GM12878 (cell line): ENCODE measurements at regions not wholly inside any gene's neighbourhood (a gene's known extent, or its start where the extent isn't known, plus 50 kb on each side); places are given as distances from the start of the nearest gene placed in this dataset.

ENCODE experiments used
- ATAC-seq: fragments of 200-7000 bp; cut with Tn5 transposase; 3 replicates; pipeline ENCODE4 v1.9.1; 2020; ENCODE audit warnings: mild to moderate bottlenecking, moderate library complexity
- BruUV-seq: library from RNA; stranded (reverse); fragments of 400-500 nt; replicated peaks from 2 replicates; lab custom pipeline; 2021; lab: Mats Ljungman, UMichigan
- CTCF ChIA-PET: fragments of 300-600 bp; sonication (Branson Sonifier 250); formaldehyde crosslinking; extraction: SDS; loops from one replicate; lab custom pipeline; 2021; ENCODE audit warnings: inconsistent platforms; lab: Yijun Ruan, JAX
- POLR2A ChIA-PET: fragments of 350-600 bp; formaldehyde crosslinking; extraction: SDS; loops from one replicate; lab custom pipeline; 2021; ENCODE audit warnings: inconsistent platforms; lab: Charles Lee
- RAD21 ChIA-PET: fragments of 300-600 bp; sonication (Branson Sonifier 250); formaldehyde crosslinking; loops from one replicate; lab custom pipeline; 2023; ENCODE audit warnings: antibody characterized with exemption; ENCODE audit not compliant: unreplicated experiment; lab: Charles Lee
- SMC1A ChIA-PET: fragments of 300-600 bp; sonication (Branson Sonifier 250); formaldehyde crosslinking; loops from one replicate; lab custom pipeline; 2023; ENCODE audit not compliant: unreplicated experiment, uncharacterized antibody; lab: Charles Lee
- DNase-seq: peaks from one replicate; pipeline ENCODE4 v3.0.0-alpha.2; 2011; ENCODE audit warnings: low read depth, low spot score
- FAIRE-seq: peaks from 3 replicates; lab custom pipeline; 2011; peaks lifted over from hg19 to GRCh38; lab: Jason Lieb, UNC
- H2AFZ ChIP-seq: 2 replicates; pipeline ENCODE4 v1.6.0; 2011; ENCODE audit warnings: low read depth, low read length, control low read depth; ENCODE audit not compliant: control insufficient read depth
- H3K27ac ChIP-seq: 2 replicates; pipeline ENCODE4 v1.5.1; 2011; ENCODE audit warnings: control low read depth; ENCODE audit not compliant: control insufficient read depth, insufficient read depth
- H3K27me3 ChIP-seq, 2 experiments: replicated peaks in 1 of 2; 2 replicates each; pipeline versions ENCODE4 v1.6.0 to v1.6.1; 2011; ENCODE audit warnings: low read length in 1 of 2; ENCODE audit not compliant: control insufficient read depth in 2 of 2, insufficient read depth in 2 of 2
- H3K36me3 ChIP-seq, 2 experiments: 2 replicates each; pipeline ENCODE4 v1.5.1; 2011; ENCODE audit warnings: low read length in 1 of 2; ENCODE audit not compliant: control insufficient read depth in 2 of 2, insufficient read depth in 2 of 2
- H3K4me1 ChIP-seq: 2 replicates; pipeline ENCODE4 v1.6.1; 2011; ENCODE audit warnings: mild to moderate bottlenecking, low read length, moderate library complexity, mixed read lengths; ENCODE audit not compliant: control insufficient read depth, insufficient read depth
- H3K4me2 ChIP-seq: 2 replicates; pipeline ENCODE4 v1.6.0; 2011; ENCODE audit warnings: control low read depth; ENCODE audit not compliant: control insufficient read depth, insufficient read depth
- H3K4me3 ChIP-seq: fragments of 200-600 bp; sonication (generic); 2 replicates; pipeline ENCODE4 v1.5.1; 2016
- H3K79me2 ChIP-seq: 2 replicates; pipeline ENCODE4 v1.6.0; 2011; ENCODE audit warnings: low read length; ENCODE audit not compliant: control insufficient read depth, insufficient read depth
- H3K9ac ChIP-seq: 2 replicates; pipeline ENCODE4 v1.8.0; 2011; ENCODE audit warnings: low read length, control low read depth, mixed read lengths; ENCODE audit not compliant: control insufficient read depth, insufficient read depth
- H3K9me3 ChIP-seq: replicated peaks from 3 replicates; pipeline ENCODE4 v1.5.1; 2011; ENCODE audit warnings: mild to moderate bottlenecking, low read length; ENCODE audit not compliant: control insufficient read depth, insufficient read depth
- H4K20me1 ChIP-seq: 2 replicates; pipeline ENCODE4 v1.6.0; 2011; ENCODE audit not compliant: control insufficient read depth, insufficient read depth
- BACH1 ChIP-seq: fragments of 450-650 bp; IDR thresholded peaks from 2 replicates; pipeline ENCODE4 v1.6.1; 2017; ENCODE audit warnings: mild to moderate bottlenecking, borderline replicate concordance
- CEBPB ChIP-seq, 2 experiments: fragments of 150-350 bp in 1 of 2; IDR thresholded peaks; 2 replicates each; pipeline ENCODE4 v1.6.1; 2012 to 2014; ENCODE audit warnings: low read depth in 2 of 2, low read length in 2 of 2, borderline replicate concordance in 1 of 2, inconsistent platforms in 1 of 2
- CHD1 ChIP-seq: IDR thresholded peaks from 2 replicates; pipeline ENCODE4 v1.6.1; 2012; ENCODE audit warnings: low read depth, low read length, improper control_type of control experiment
- CHD4 ChIP-seq: fragments of 200-600 bp; sonication (generic); IDR thresholded peaks from 2 replicates; pipeline ENCODE4 v1.6.1; 2016; ENCODE audit warnings: mild to moderate bottlenecking
- E2F8 ChIP-seq: fragments of 450-650 bp; IDR thresholded peaks from 2 replicates; pipeline ENCODE4 v1.6.1; 2018; ENCODE audit warnings: mild to moderate bottlenecking, low read depth, moderate library complexity; ENCODE audit not compliant: partially characterized antibody
- GABPA ChIP-seq: IDR thresholded peaks from 2 replicates; pipeline ENCODE4 v1.6.1; 2014; ENCODE audit warnings: antibody characterized with exemption, low read depth, mild to moderate bottlenecking, inconsistent platforms
- GATAD2B ChIP-seq: fragments of 450-650 bp; conservative IDR thresholded peaks from 2 replicates; pipeline ENCODE4 v1.6.1; 2017; ENCODE audit warnings: low read depth, mild to moderate bottlenecking, moderate library complexity
- KAT2A ChIP-seq: conservative IDR thresholded peaks from 2 replicates; pipeline ENCODE4 v1.6.1; 2011; ENCODE audit warnings: low read depth, low read length; ENCODE audit not compliant: control insufficient read depth
- MEF2B ChIP-seq: fragments of 450-650 bp; IDR thresholded peaks from 2 replicates; pipeline ENCODE4 v1.6.1; 2018; ENCODE audit warnings: mild to moderate bottlenecking, moderate library complexity; ENCODE audit not compliant: partially characterized antibody, poor library complexity, severe bottlenecking
- MTA3 ChIP-seq: IDR thresholded peaks from 2 replicates; pipeline ENCODE4 v1.6.1; 2012; ENCODE audit warnings: low read length, inconsistent platforms, borderline replicate concordance
- RBBP5 ChIP-seq: fragments of 200-600 bp; sonication (generic); conservative IDR thresholded peaks from 2 replicates; pipeline ENCODE4 v1.6.1; 2016
- SP1 ChIP-seq: IDR thresholded peaks from one replicate; pipeline ENCODE4 v1.6.1; 2011; ENCODE audit warnings: low read depth, low read length
- STAT3 ChIP-seq: IDR thresholded peaks from 2 replicates; pipeline ENCODE4 v1.6.1; 2011; ENCODE audit warnings: low read depth, low read length, improper control_type of control experiment
- ZBTB33 ChIP-seq: fragments of 450-650 bp; IDR thresholded peaks from 2 replicates; pipeline ENCODE4 v1.6.1; 2017; ENCODE audit warnings: mild to moderate bottlenecking
- ZBTB4 ChIP-seq: fragments of 450-650 bp; formaldehyde crosslinking; IDR thresholded peaks from 2 replicates; pipeline ENCODE4 v1.4.0; 2022; ENCODE audit warnings: mild to moderate bottlenecking, moderate library complexity
- ZNF384 ChIP-seq: IDR thresholded peaks from 2 replicates; pipeline ENCODE4 v1.6.1; 2012; ENCODE audit warnings: low read depth, mild to moderate bottlenecking, low read length, improper control_type of control experiment, borderline replicate concordance
- WGBS: methylation state at CpG from one replicate; pipeline ENCODE4 v1.1.6; 2016; ENCODE audit warnings: low lambda C conversion rate; ENCODE audit not compliant: insufficient replicate concordance, insufficient coverage; ENCODE audit errors: missing lambda C conversion rate; 5-methylcytosine and 5-hydroxymethylcytosine counted together
- in situ Hi-C: fragments of 300-500 bp; cut with MboI; formaldehyde crosslinking; loops from 9 replicates; pipeline ENCODE4 v1.14.3; 2018; ENCODE audit warnings: mixed read lengths
- intact Hi-C: fragments of 100-400 bp; cut with micrococcal nuclease; formaldehyde crosslinking; loops from one replicate; pipeline ENCODE4 v1.14.2; 2022; ENCODE audit not compliant: unreplicated experiment

- TF ChIP-seq SP1 (no peak), GATAD2B (no peak), ZBTB4 (CRISPR knock-in tag) (no peak), MTA3 (no peak), CEBPB (IDR thresholded peaks at IDR 0.05; ENCODE audit: borderline replicate concordance in 1 of 2, low read depth in 2 of 2, low read length in 2 of 2) (no peak), MEF2B (no peak)
Observed at GRCh38 chr14:106286697-106287290, 760.4 kb downstream of the TMEM121 start (continued).

- WGBS, result 77% methylated on average over 29 of the region's 29 CpGs
- no peaks in the 10 kb centered on the region for H3K79me2 ChIP-seq
- DNase-seq (no peak), ATAC-seq (no peak), FAIRE-seq (no peak)
- intact Hi-C loops, result no loop called here
- H3K9ac ChIP-seq, result no peak overlapping the region
- no peak overlapping the region for H3K27ac ChIP-seq
- no peaks in the 10 kb centered on the region for H3K9me3 ChIP-seq
- SMC1A ChIA-PET, result no interaction called here
- RAD21 ChIA-PET, result no interaction called here
- no peak overlapping the region for H2AFZ ChIP-seq
- POLR2A ChIA-PET, result no interaction called here
- in situ Hi-C loops, result loop anchor here (25.0 kb wide), 1 partner anchor 475 kb away; no protein-coding TSS in a partner anchor
- CTCF ChIA-PET, result interaction anchor here (0.8 to 18.1 kb wide), 6 partner anchors 10 to 132 kb away, joined by 3 to 274 read pairs (median 3); no protein-coding TSS in a partner anchor
- H3K27me3 ChIP-seq, result no peaks in the 10 kb centered on the region; a peak in 1 of 4 replicates
- no peaks in the 10 kb centered on the region for H3K36me3 ChIP-seq
- H4K20me1 ChIP-seq, result no peaks in the 10 kb centered on the region
- no peak overlapping the region for H3K4me2 ChIP-seq
- no TSS peak for BruUV-seq
- H3K4me3 ChIP-seq, result no peak overlapping the region
- H3K4me1 ChIP-seq, result no peaks in the 10 kb centered on the region
- TF ChIP-seq SP1, result no peak
- TF ChIP-seq CHD1, result no peak
- TF ChIP-seq ZBTB33, result no peak
- TF ChIP-seq KAT2A, result no peak
- TF ChIP-seq GABPA, result no peak
- TF ChIP-seq RBBP5, result no peak
- no peak for TF ChIP-seq BACH1
- no peak for TF ChIP-seq E2F8
- TF ChIP-seq STAT3, result no peak
- no peak for TF ChIP-seq CHD4
- no peak for TF ChIP-seq ZNF384
Observed at GRCh38 chr14:106287506-106287905, 761.1 kb downstream of the TMEM121 start.
